ENCODE measurements at regions not wholly inside any gene's neighbourhood (a gene's known extent, or its start where the extent isn't known, plus 50 kb on each side); places are given as distances from the start of the nearest gene placed in this dataset.

- TF ChIP-seq CTCF (IDR thresholded peaks at IDR 0.05) (no peak), EZH2 (IDR thresholded peaks at IDR 0.05; ENCODE audit: borderline replicate concordance, insufficient read depth, low read depth, low read length, poor library complexity, severe bottlenecking) (no peak)
Observed at GRCh38 chr2:216768908-216769411, 73.6 kb upstream of the IGFBP5 start.

Measured in B cell (primary cell).